GM23248 (cell line): ENCODE measurements at regions not wholly inside any gene's neighbourhood (a gene's known extent, or its start where the extent isn't known, plus 50 kb on each side); places are given as distances from the start of the nearest gene placed in this dataset.

Experiments
- EZH2 ChIP-seq: fragments of 200-600 bp; sonication (generic); IDR thresholded peaks from 2 replicates; pipeline ENCODE4 v1.6.1; 2018; ENCODE audit warnings: antibody characterized with exemption, mild to moderate bottlenecking; ENCODE audit not compliant: insufficient read depth, poor library complexity, severe bottlenecking
- EZH2phosphoT487 ChIP-seq: fragments of 200-600 bp; sonication (generic); IDR thresholded peaks from 2 replicates; pipeline ENCODE4 v1.6.1; 2018; ENCODE audit warnings: antibody characterized with exemption, moderate library complexity, mild to moderate bottlenecking, low read depth; ENCODE audit not compliant: insufficient read depth

GRCh38 chr16:86124321-86124720 is 225.4 kb downstream of the IRF8 start:
- TF ChIP-seq EZH2: no peak
- no peak for TF ChIP-seq EZH2phosphoT487
